GM12878 (cell line): ENCODE measurements at regions not wholly inside any gene's neighbourhood (a gene's known extent, or its start where the extent isn't known, plus 50 kb on each side); places are given as distances from the start of the nearest gene placed in this dataset.

Source experiments
- E4F1 ChIP-seq: fragments of 450-650 bp; IDR thresholded peaks from 2 replicates; pipeline ENCODE4 v1.6.1; 2018; ENCODE audit warnings: borderline replicate concordance, mild to moderate bottlenecking; ENCODE audit not compliant: partially characterized antibody
- GABPA ChIP-seq: IDR thresholded peaks from 2 replicates; pipeline ENCODE4 v1.6.1; 2014; ENCODE audit warnings: antibody characterized with exemption, low read depth, mild to moderate bottlenecking, inconsistent platforms
- KDM1A ChIP-seq: fragments of 200-600 bp; sonication (generic); IDR thresholded peaks from 2 replicates; pipeline ENCODE4 v1.6.1; 2016; ENCODE audit warnings: borderline replicate concordance
- MEF2B ChIP-seq: fragments of 450-650 bp; IDR thresholded peaks from 2 replicates; pipeline ENCODE4 v1.6.1; 2018; ENCODE audit warnings: mild to moderate bottlenecking, moderate library complexity; ENCODE audit not compliant: partially characterized antibody, poor library complexity, severe bottlenecking
- RBBP5 ChIP-seq: fragments of 200-600 bp; sonication (generic); conservative IDR thresholded peaks from 2 replicates; pipeline ENCODE4 v1.6.1; 2016
- SMARCA5 ChIP-seq: fragments of 450-650 bp; IDR thresholded peaks from 2 replicates; pipeline ENCODE4 v1.6.1; 2017; ENCODE audit warnings: mild to moderate bottlenecking
- SMC3 ChIP-seq: IDR thresholded peaks from 2 replicates; pipeline ENCODE4 v1.6.1; 2011; ENCODE audit warnings: low read length, improper control_type of control experiment, borderline replicate concordance
- USF1 ChIP-seq: IDR thresholded peaks from 2 replicates; pipeline ENCODE4 v1.6.1; 2011; ENCODE audit warnings: borderline replicate concordance, low read depth, mild to moderate bottlenecking, moderate library complexity, mixed read lengths, low read length; ENCODE audit not compliant: insufficient read depth; ENCODE audit errors: extremely low read length
- ZBTB40 ChIP-seq: fragments of 450-650 bp; IDR thresholded peaks from 2 replicates; pipeline ENCODE4 v1.6.1; 2016; ENCODE audit warnings: mild to moderate bottlenecking, moderate library complexity, borderline replicate concordance
- TF ChIP-seq, protein P1 (sequence below): fragments of 450-650 bp; IDR thresholded peaks from 2 replicates; pipeline ENCODE4 v1.6.1; 2017; ENCODE audit warnings: mild to moderate bottlenecking, moderate library complexity

- TF ChIP-seq, protein P1, sequence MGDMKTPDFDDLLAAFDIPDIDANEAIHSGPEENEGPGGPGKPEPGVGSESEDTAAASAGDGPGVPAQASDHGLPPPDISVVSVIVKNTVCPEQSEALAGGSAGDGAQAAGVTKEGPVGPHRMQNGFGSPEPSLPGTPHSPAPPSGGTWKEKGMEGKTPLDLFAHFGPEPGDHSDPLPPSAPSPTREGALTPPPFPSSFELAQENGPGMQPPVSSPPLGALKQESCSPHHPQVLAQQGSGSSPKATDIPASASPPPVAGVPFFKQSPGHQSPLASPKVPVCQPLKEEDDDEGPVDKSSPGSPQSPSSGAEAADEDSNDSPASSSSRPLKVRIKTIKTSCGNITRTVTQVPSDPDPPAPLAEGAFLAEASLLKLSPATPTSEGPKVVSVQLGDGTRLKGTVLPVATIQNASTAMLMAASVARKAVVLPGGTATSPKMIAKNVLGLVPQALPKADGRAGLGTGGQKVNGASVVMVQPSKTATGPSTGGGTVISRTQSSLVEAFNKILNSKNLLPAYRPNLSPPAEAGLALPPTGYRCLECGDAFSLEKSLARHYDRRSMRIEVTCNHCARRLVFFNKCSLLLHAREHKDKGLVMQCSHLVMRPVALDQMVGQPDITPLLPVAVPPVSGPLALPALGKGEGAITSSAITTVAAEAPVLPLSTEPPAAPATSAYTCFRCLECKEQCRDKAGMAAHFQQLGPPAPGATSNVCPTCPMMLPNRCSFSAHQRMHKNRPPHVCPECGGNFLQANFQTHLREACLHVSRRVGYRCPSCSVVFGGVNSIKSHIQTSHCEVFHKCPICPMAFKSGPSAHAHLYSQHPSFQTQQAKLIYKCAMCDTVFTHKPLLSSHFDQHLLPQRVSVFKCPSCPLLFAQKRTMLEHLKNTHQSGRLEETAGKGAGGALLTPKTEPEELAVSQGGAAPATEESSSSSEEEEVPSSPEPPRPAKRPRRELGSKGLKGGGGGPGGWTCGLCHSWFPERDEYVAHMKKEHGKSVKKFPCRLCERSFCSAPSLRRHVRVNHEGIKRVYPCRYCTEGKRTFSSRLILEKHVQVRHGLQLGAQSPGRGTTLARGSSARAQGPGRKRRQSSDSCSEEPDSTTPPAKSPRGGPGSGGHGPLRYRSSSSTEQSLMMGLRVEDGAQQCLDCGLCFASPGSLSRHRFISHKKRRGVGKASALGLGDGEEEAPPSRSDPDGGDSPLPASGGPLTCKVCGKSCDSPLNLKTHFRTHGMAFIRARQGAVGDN = no peak
- no peak for TF ChIP-seq RBBP5
- no peak for TF ChIP-seq ZBTB40
- no peak for TF ChIP-seq USF1
- no peak for TF ChIP-seq E4F1
- peak; percentile 93 for TF ChIP-seq SMC3
- TF ChIP-seq MEF2B = no peak
- no peak for TF ChIP-seq GABPA
- 0 out of 2 replicates have a peak, but pooled peaks have one; percentile 38 for TF ChIP-seq SMARCA5
- no peak for TF ChIP-seq KDM1A
Measured at GRCh38 chr18:76709659-76710645, 112.4 kb upstream of the ZNF236 start (continued).
